Common myeloid progenitor, CD34-positive (primary cell): ENCODE measurements at regions not wholly inside any gene's neighbourhood (a gene's known extent, or its start where the extent isn't known, plus 50 kb on each side); places are given as distances from the start of the nearest gene placed in this dataset.

Experiments
- CTCF ChIA-PET: fragments of 350-600 bp; sonication (Branson Sonifier 250); formaldehyde crosslinking; loops from one replicate; lab custom pipeline; 2021; ENCODE audit warnings: antibody characterized with exemption; lab: Charles Lee
- POLR2A ChIA-PET: fragments of 350-600 bp; sonication (Branson Sonifier 250); formaldehyde crosslinking; loops from one replicate; lab custom pipeline; 2021; ENCODE audit warnings: antibody characterized with exemption; lab: Charles Lee
- DNase-seq, 3 donors: peaks; one replicate each; pipeline versions ENCODE4 v3.0.0 to v3.0.0-alpha.2; 2013
- H3K27ac ChIP-seq, 2 experiments: 1 replicate in 1 of 2; 2 replicates in 1 of 2; pipeline ENCODE4 v1.7.0; 2013; ENCODE audit warnings: inconsistent platforms in 2 of 2, low read length in 2 of 2, mild to moderate bottlenecking in 2 of 2, low read depth in 1 of 2, moderate library complexity in 1 of 2; ENCODE audit not compliant: severe bottlenecking in 2 of 2, insufficient read depth in 1 of 2, poor library complexity in 1 of 2
- H3K27me3 ChIP-seq, 5 experiments: replicated peaks in 2 of 5; 1 replicate in 3 of 5; 2 replicates in 2 of 5; pipeline versions ENCODE4 v1.6.1 to v1.7.0; 2013; ENCODE audit warnings: low read length in 4 of 5, mild to moderate bottlenecking in 2 of 5, moderate library complexity in 2 of 5, inconsistent platforms in 1 of 5; ENCODE audit not compliant: insufficient read depth in 5 of 5, control insufficient read depth in 4 of 5
- H3K36me3 ChIP-seq, 4 experiments: 1 replicate in 2 of 4; 2 replicates in 2 of 4; pipeline versions ENCODE4 v1.6.1 to v1.7.0; 2013; ENCODE audit warnings: low read length in 3 of 4, control low read depth in 1 of 4, mild to moderate bottlenecking in 1 of 4; ENCODE audit not compliant: control insufficient read depth in 4 of 4, insufficient read depth in 4 of 4
- H3K4me1 ChIP-seq, 4 experiments: 1 replicate in 3 of 4; 2 replicates in 1 of 4; pipeline versions ENCODE4 v1.6.1 to v1.7.1; 2013; ENCODE audit warnings: low read length in 3 of 4, mild to moderate bottlenecking in 3 of 4, control low read depth in 1 of 4, inconsistent platforms in 1 of 4, moderate library complexity in 1 of 4; ENCODE audit not compliant: control insufficient read depth in 4 of 4, insufficient read depth in 4 of 4; ENCODE audit errors: control extremely low read depth in 1 of 4
- H3K4me3 ChIP-seq, 7 experiments: 1 replicate in 4 of 7; 2 replicates in 3 of 7; pipeline versions ENCODE4 v1.5.1 to v1.7.0; 2013; ENCODE audit warnings: mild to moderate bottlenecking in 7 of 7, low read length in 6 of 7, moderate library complexity in 6 of 7, inconsistent platforms in 2 of 7, low read depth in 2 of 7, control low read depth in 1 of 7; ENCODE audit not compliant: insufficient read depth in 4 of 7, control insufficient read depth in 1 of 7; ENCODE audit errors: extremely low read depth in 1 of 7
- H3K9me3 ChIP-seq, 5 experiments: 1 replicate in 4 of 5; 2 replicates in 1 of 5; pipeline versions ENCODE4 v1.6.1 to v1.7.1; 2013; ENCODE audit warnings: low read length in 4 of 5, mild to moderate bottlenecking in 2 of 5, inconsistent platforms in 1 of 5, low read depth in 1 of 5, moderate library complexity in 1 of 5; ENCODE audit not compliant: control insufficient read depth in 4 of 5, insufficient read depth in 2 of 5; ENCODE audit errors: control extremely low read depth in 1 of 5
- WGBS: methylation state at CpG from one replicate; pipeline ENCODE4 v1.1.5; 2013; ENCODE audit not compliant: insufficient coverage; 5-methylcytosine and 5-hydroxymethylcytosine counted together

GRCh38 chr13:107734891-107735625 is 480.3 kb downstream of the LIG4 start:
- CTCF ChIA-PET = no interaction called here
- POLR2A ChIA-PET = no interaction called here
- no CpG with 5 or more reads among the region's 7 CpGs for WGBS

GRCh38 chr13:107733276-107733675 is 482.1 kb downstream of the LIG4 start:
- Histone ChIP-seq H3K9me3 (no peaks in the 10 kb centered on the region), H3K27ac (no peak overlapping the region), H3K4me1 (no peaks in the 10 kb centered on the region), H3K4me3 (no peak overlapping the region), H3K27me3 (no peaks in the 10 kb centered on the region), H3K36me3 (no peaks in the 10 kb centered on the region)
- DNase-seq = no peak
- POLR2A ChIA-PET = no interaction called here
- CTCF ChIA-PET = no interaction called here

More at GRCh38 chr13:107734891-107735625, 480.3 kb downstream of the LIG4 start:
- no peaks in the 10 kb centered on the region for H3K36me3 ChIP-seq
- DNase-seq = no peak
- no peaks in the 10 kb centered on the region for H3K27me3 ChIP-seq
- H3K9me3 ChIP-seq = no peaks in the 10 kb centered on the region
- H3K4me1 ChIP-seq = no peaks in the 10 kb centered on the region
- no peak overlapping the region for H3K27ac ChIP-seq
- H3K4me3 ChIP-seq = no peak overlapping the region

- POLR2A ChIA-PET = no interaction called here
- WGBS = 97% methylated on average over 5 of the region's 6 CpGs
- H3K27ac ChIP-seq = no peak overlapping the region
- no peaks in the 10 kb centered on the region for H3K36me3 ChIP-seq
- no peaks in the 10 kb centered on the region for H3K4me1 ChIP-seq
- no peak overlapping the region for H3K4me3 ChIP-seq
- H3K9me3 ChIP-seq = no peaks in the 10 kb centered on the region
- no peak for DNase-seq
- CTCF ChIA-PET = no interaction called here
- H3K27me3 ChIP-seq = no peaks in the 10 kb centered on the region
Measured at GRCh38 chr13:107730813-107731212, 484.5 kb downstream of the LIG4 start.

DNA sequence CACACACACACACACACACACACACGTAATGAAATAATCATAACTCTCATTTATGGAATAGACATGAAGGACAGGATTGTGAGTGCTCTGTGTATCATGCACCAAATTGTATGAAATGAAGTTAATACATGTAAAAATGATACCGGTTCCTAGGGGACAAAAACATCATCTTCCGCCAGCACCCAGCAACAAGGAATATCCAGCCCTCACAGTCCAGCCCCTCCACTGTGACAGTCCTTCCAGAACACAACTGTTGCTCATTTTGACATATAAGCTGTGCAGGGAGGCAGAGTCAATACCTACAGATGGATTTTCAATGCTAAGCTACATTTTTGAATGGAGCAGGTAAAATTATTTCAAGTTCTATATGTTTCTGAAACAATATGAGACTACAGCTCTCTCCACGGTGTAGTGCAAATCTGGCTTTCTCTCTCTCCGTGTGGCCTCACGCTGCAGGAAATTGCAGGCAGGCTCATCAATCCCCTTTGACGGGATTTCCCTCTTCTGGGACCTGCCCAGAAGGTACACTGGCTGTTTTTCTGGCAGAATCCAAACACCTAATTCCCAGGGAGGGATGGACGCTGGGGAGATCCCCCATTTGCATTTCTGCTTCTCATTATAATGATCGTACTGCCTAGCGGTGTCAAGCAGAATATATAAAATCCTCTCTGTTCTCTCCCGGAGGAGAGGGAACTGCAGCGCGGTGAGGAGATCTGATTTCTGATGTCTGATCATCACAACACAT is 494.0 kb downstream of the LIG4 start:
- no peaks in the 10 kb centered on the region for H3K27me3 ChIP-seq
- ChIA-PET CTCF (no interaction called here), POLR2A (no interaction called here)
- WGBS = 24% methylated on average over 7 of the region's 13 CpGs
- no peak overlapping the region for H3K4me3 ChIP-seq
- no peaks in the 10 kb centered on the region for H3K9me3 ChIP-seq
- no peaks in the 10 kb centered on the region for H3K4me1 ChIP-seq
- H3K27ac ChIP-seq = no peak overlapping the region
- no peak for DNase-seq
- no peaks in the 10 kb centered on the region for H3K36me3 ChIP-seq

DNA sequence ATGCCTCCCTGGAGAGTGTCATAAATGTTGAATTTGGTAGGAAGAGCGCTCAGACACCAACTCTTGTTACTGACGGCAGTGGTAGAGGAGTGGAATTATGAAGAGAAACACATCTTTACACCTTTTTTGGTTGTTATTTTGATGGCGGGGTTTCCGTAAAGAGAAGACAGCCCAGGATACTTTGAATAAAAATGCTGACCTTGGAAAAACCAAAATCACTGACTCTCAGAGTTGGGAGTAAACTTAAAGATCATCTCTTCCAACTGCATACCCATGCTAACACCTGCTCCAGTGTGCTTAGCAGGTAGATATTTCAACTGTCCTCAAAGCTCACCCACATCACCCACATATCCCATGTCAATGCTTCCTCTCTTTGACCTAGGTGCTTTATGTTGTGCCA is 498.6 kb downstream of the LIG4 start:
- no peaks in the 10 kb centered on the region for H3K9me3 ChIP-seq
- H3K4me1 ChIP-seq = no peaks in the 10 kb centered on the region
- no peak for DNase-seq
- ChIA-PET CTCF (no interaction called here), POLR2A (no interaction called here)
- H3K27me3 ChIP-seq = no peaks in the 10 kb centered on the region
- 100% methylated on average over 4 of the region's 4 CpGs for WGBS
- H3K4me3 ChIP-seq = no peak overlapping the region
- no peaks in the 10 kb centered on the region for H3K36me3 ChIP-seq
- H3K27ac ChIP-seq = no peak overlapping the region

DNA sequence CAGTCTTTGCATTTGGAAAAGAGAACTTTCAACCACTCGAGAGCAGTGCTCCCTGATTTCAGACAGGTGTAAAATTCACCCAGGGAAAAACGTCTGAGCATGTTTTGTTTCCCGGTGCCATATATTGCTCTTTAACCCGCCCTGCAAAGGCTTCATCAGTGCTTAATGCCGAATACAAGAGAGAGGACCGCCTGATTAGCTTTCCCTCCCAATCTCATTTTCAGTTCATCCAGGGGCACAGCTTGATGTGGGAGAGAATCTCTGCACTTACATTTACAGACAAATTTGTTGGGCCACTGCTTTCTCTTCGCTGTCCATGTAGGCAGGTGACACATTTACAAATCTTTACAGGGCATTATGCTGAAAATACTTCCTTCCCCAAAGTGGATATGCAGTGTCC is 499.1 kb downstream of the LIG4 start:
- H3K27ac ChIP-seq = no peak overlapping the region
- POLR2A ChIA-PET = no interaction called here
- no peaks in the 10 kb centered on the region for H3K27me3 ChIP-seq
- no peak overlapping the region for H3K4me3 ChIP-seq
- H3K4me1 ChIP-seq = no peaks in the 10 kb centered on the region
- CTCF ChIA-PET = no interaction called here
- no peaks in the 10 kb centered on the region for H3K36me3 ChIP-seq
- no peaks in the 10 kb centered on the region for H3K9me3 ChIP-seq
- 81% methylated on average over 6 of the region's 7 CpGs for WGBS
- no peak for DNase-seq

- Histone ChIP-seq H3K4me3 (no peak overlapping the region), H3K36me3 (no peaks in the 10 kb centered on the region), H3K4me1 (no peaks in the 10 kb centered on the region), H3K27me3 (no peaks in the 10 kb centered on the region), H3K9me3 (no peaks in the 10 kb centered on the region), H3K27ac (no peak overlapping the region)
- 96% methylated on average over 7 of the region's 7 CpGs for WGBS
- ChIA-PET CTCF (no interaction called here), POLR2A (no interaction called here)
- DNase-seq = no peak
Measured at GRCh38 chr13:107715496-107715895, 499.8 kb downstream of the LIG4 start.
